ENCODE measurements at regions not wholly inside any gene's neighbourhood (a gene's known extent, or its start where the extent isn't known, plus 50 kb on each side); places are given as distances from the start of the nearest gene placed in this dataset.

- TF ChIP-seq E2F8 (IDR thresholded peaks at IDR 0.05; ENCODE audit: low read depth, partially characterized antibody) (no peak), NR2C1 (IDR thresholded peaks at IDR 0.05) (no peak), NR2C1 (tag; IDR thresholded peaks at IDR 0.05) (no peak), CHD2 (IDR thresholded peaks at IDR 0.05; ENCODE audit: low read depth, low read length) (no peak), PKNOX1 (IDR thresholded peaks at IDR 0.05) (no peak), POLR2AphosphoS2 (IDR thresholded peaks at IDR 0.05; ENCODE audit: low read length) (no peak), ZNF324 (CRISPR knock-in tag; IDR thresholded peaks at IDR 0.05) (no peak), CBFA2T2 (conservative IDR thresholded peaks at IDR 0.05) (no peak), ADNP (tag; IDR thresholded peaks at IDR 0.05) (no peak), ZNF384 (IDR thresholded peaks at IDR 0.05; ENCODE audit: low read depth, low read length) (no peak)
- TF ChIP-seq, protein P1, sequence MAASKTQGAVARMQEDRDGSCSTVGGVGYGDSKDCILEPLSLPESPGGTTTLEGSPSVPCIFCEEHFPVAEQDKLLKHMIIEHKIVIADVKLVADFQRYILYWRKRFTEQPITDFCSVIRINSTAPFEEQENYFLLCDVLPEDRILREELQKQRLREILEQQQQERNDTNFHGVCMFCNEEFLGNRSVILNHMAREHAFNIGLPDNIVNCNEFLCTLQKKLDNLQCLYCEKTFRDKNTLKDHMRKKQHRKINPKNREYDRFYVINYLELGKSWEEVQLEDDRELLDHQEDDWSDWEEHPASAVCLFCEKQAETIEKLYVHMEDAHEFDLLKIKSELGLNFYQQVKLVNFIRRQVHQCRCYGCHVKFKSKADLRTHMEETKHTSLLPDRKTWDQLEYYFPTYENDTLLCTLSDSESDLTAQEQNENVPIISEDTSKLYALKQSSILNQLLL (CRISPR knock-in tag; IDR thresholded peaks at IDR 0.05; ENCODE audit: borderline replicate concordance) = no peak
- TF ChIP-seq, protein P2, sequence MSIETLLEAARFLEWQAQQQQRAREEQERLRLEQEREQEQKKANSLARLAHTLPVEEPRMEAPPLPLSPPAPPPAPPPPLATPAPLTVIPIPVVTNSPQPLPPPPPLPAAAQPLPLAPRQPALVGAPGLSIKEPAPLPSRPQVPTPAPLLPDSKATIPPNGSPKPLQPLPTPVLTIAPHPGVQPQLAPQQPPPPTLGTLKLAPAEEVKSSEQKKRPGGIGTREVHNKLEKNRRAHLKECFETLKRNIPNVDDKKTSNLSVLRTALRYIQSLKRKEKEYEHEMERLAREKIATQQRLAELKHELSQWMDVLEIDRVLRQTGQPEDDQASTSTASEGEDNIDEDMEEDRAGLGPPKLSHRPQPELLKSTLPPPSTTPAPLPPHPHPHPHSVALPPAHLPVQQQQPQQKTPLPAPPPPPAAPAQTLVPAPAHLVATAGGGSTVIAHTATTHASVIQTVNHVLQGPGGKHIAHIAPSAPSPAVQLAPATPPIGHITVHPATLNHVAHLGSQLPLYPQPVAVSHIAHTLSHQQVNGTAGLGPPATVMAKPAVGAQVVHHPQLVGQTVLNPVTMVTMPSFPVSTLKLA (conservative IDR thresholded peaks at IDR 0.05) = no peak
Measured at GRCh38 chr3:164352991-164353390, 725.3 kb downstream of the SI start (continued).
